GM21447 (cell line): ENCODE measurements at regions not wholly inside any gene's neighbourhood (a gene's known extent, or its start where the extent isn't known, plus 50 kb on each side); places are given as distances from the start of the nearest gene placed in this dataset.

Source experiments
- ATAC-seq: cut with Tn5 transposase; IDR thresholded peaks from one replicate; pipeline ENCODE4 v1.9.1; 2021; ENCODE audit not compliant: unreplicated experiment

- no peak for ATAC-seq
These were observed 789.6 kb downstream of the TBC1D22A start for GRCh38 chr22:47552024-47552423.

GRCh38 chr22:47551431-47551775 is 789.0 kb downstream of the TBC1D22A start:
- no peak for ATAC-seq

DNA sequence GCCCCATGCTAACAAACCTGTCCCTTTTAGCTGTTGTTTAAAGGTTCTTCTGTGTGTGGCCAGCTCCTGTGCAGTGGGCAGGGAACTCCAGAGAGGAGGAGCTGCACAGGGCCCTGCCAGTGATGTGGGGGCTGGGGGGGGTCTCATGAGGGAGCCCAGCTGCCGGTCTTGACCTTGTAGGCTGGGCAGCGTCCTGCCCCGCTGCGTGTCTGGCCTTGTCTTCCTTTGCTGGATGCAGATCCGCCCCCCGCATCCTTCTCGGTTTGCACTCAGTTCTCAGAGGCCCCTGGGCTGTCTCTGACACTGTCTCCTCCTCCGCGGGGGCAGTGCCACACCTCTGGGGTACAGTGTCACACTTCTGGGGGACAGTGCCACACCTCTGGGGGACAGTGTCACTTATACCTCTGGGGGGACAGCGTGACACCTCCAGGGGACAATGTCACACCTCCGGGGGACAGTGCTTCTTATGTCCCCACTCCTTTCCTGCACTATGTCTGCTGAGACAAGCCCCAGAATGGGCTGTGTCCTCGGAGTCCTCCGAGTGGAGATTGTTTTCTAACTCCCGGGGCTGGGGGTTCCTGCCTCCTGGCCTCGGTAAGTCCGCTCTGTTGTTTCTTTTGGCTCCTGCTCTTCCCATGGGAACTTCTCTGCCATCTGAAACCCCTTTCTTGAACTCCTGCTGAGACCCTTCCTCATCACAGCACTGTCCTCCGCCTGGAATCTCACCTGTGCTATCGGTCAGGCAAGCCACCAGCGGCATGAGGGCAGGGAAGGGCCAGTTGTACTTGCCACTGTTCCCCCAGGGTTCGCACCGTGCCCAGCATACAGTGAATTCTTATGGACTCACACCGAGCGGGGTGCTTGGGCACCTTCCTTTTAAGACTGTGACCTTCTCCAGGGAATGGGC is 788.3 kb downstream of the TBC1D22A start:
- no peak for ATAC-seq

GRCh38 chr22:47549741-47550340 is 787.4 kb downstream of the TBC1D22A start:
- no peak for ATAC-seq

DNA sequence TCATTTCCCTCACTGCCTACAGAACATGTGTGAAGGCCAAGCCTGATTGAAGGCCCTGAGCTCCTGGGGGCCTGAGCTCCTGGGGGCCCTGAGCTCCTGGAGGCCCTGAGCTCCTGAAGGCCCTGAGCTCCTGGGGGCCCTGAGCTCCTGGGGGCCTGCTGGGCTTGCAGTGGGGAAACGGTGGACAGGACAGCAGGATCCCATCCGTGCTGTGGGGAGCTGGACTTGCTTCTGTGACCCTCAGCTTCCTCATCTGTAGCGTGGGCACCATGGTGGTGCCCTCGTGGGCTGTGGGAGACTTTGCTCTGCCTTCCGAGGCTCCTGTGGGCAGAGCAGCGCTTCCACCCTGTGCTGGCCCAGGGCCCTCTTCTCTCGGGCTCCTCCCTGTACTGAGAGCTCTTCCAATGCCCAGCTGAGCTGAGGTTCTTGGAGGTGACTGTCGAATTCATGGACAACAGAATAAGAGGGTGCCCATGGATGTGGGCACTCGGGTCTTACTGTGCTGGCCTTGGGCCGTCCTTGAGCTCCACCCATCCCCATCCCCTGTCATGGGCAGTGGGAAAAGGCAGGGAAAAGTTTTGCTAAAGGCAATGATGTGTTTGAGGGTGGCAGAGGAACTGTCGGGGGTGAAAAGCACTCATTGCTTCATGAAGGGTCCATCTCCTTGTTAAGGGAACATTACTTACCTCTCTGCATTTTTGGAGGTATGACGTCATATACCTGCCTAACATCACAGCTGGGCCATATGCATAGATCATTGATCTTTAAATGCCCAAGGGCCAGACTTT is 786.7 kb downstream of the TBC1D22A start:
- no peak for ATAC-seq

DNA sequence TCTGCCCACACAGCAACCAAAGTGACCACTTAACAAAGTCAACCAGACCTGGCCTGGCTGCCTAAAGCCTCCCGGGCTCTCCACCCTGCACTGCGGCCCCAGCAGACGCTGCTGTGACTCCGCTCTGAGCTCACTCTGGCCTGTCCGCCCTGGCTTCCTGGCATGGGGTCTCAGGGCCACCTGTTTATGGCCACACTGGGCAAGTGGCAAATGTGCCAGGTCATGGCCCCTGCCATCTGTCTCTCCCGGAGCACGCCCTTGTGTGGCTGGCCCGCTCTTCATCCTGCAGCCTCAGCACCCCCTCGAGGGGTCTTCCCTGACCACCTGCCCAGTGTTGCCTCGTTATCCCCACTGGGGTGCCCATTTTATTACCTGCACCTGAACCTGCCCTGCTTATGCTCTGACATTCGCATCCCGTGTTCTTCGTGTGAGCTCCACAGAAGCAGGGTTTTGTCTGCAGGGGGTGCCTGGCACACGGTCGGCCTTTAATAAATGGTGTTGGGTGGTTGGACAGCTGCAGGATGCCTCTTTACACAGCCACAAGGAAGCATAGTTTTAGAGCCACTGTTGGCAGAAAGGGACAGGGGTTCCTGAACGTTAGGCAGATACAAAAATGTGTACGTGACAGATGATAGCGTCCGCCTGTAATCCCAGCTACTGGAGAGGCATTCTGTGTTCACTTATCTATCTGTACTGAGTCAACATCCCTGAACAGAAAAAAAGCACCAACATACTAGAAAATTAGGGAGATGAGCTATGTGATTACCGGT is 785.6 kb downstream of the TBC1D22A start:
- ATAC-seq: no peak

DNA sequence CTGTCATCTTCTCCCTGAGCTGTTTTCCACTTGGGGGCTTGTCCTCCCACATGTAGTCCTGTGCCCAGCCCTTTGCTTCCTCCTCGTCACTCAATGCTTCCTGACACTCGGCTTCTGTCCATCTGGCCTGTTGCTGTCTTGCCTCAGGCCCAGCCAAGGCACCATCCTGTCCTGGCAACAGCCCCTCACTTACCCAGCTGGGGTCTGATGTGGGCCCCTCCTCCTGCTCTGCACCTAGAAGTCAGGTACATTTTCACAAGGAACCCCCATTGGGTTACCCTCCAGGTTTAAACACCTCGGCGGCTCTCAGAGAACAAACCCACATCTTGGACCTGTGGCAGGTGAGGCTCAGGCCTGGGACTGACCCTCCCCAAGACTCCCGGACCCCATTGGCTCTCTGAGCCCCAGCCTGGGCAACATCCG is 784.8 kb downstream of the TBC1D22A start:
- no peak for ATAC-seq

- no peak for ATAC-seq
These were observed 782.2 kb downstream of the TBC1D22A start for GRCh38 chr22:47544696-47545095.

- no peak for ATAC-seq
These were observed 781.0 kb downstream of the TBC1D22A start for GRCh38 chr22:47543447-47543846.

- ATAC-seq: no peak
These were observed 777.6 kb downstream of the TBC1D22A start for GRCh38 chr22:47540011-47540410.

- ATAC-seq: no peak
These were observed 776.9 kb downstream of the TBC1D22A start for GRCh38 chr22:47539374-47539773.

- no peak for ATAC-seq
These were observed 773.2 kb downstream of the TBC1D22A start for GRCh38 chr22:47535681-47536080.

- ATAC-seq: no peak
These were observed 772.5 kb downstream of the TBC1D22A start for GRCh38 chr22:47534804-47535410.

DNA sequence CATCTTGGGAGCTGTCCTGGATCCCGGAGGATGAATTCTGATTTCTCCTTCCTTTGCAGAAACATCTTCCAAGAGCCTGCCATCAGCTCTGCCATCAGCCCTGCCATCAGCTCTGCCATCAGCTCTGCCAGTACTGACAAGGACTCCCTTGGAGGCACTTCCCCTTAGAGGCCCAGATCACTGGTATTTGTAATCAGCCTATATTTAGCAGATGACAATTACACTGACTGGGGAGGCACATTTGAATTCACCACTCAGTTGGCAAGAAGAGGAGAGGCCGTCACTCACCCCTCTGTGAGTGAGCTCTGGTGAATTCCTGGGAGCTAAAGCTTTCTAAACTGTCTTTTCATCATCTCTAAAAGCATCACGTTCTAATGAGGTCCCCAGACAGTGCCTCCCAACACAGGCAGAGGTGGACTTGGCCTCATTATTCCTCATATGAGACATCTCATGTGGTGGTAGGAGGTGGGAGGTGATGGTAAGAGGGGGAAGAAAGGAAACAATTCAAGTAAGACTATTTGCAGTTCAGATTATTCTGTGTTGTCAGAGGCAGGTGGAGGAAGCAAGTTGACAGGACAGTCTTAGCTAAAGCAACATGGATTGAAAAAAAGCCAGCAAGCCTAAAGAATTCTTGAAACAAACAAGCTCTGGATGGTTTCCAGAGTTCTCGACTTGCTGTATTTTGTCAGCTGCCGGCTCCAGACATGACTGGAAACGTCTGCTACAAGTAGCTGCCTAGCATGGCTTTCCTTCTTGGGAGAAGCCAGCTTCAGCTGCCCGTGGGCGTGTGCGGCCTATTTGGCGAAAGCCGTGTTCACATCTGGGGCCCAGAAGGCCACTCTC is 771.7 kb downstream of the TBC1D22A start:
- no peak for ATAC-seq

DNA sequence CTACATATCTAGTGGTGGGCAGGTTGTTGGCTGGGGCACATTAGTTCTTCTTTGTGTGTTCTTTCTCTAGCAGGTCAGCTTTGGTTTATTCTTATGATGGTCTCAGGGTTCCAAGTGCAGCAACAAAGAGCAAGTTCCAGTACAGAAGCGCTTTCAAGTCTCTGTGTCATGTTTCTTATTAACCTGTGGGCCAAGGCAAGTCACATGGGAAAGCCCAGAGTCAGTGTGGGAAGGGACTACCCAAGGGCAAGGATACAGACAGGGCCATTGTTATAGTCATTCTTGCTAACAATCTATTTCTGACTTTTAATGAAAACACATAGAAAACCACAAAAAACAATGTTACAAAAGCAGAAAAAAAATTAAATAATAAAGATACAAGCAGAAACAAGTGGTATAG is 754.6 kb downstream of the TBC1D22A start:
- no peak for ATAC-seq

- no peak for ATAC-seq
These were observed 753.1 kb downstream of the TBC1D22A start for GRCh38 chr22:47515384-47516125.

GRCh38 chr22:47512617-47513016 is 750.2 kb downstream of the TBC1D22A start:
- no peak for ATAC-seq

DNA sequence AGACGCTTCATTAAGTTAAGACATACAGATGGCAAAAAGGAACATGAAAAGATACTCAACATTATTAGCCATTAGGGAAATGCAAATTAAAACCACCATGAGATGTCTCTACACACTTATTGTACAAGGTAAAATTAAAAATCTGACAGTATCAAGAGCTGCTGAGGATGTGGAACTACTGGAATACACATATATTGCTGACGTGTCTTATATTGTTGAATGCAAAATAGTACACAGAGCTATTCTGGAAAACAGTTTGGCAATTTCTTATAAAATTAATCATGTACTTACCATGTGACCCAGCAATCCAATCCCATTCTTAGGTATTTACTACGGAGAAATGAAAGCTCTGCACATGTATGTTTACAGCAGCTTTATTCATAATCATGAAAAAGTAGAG is 742.5 kb downstream of the TBC1D22A start:
- ATAC-seq: no peak

DNA sequence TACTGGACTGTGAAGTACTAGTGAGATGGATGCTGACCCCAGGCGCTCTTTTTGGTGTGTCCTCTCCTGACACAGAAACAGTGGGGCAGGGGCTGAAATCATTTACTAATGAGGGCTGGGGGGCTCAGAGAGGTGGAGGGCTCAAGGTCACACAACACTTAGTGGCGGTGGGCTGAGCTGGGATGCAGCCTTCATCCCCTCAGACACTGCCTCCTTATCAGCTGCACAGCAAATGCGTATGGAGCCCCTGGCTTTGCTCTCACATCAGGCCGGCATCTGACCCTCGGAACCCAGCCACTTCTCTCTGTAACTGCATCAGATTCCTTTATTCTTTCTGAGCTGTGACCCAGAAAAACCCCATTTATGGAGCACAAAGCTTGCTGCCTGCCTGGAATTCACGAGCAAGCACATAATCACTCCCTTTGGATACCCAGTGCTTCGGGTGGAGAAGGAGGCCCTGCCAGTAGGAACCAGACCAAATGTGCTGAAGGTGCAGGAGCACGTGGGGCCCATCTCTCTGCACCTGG is 736.6 kb downstream of the TBC1D22A start:
- no peak for ATAC-seq
